ENCODE measurements at regions not wholly inside any gene's neighbourhood (a gene's known extent, or its start where the extent isn't known, plus 50 kb on each side); places are given as distances from the start of the nearest gene placed in this dataset.

- Histone ChIP-seq H4K20me1 (ENCODE audit: insufficient read depth, low read length) (no peaks in the 10 kb centered on the region), H2BK15ac (ENCODE audit: low read depth, low read length) (no peak overlapping the region), H3K36me3 (ENCODE audit: control insufficient read depth, insufficient read depth, low read length) (no peaks in the 10 kb centered on the region), H3K27ac (ENCODE audit: insufficient read depth, low read length) (no peak overlapping the region), H2BK20ac (ENCODE audit: low read depth, low read length) (no peak overlapping the region), H3K14ac (replicated peaks; ENCODE audit: low read depth, low read length) (no peak overlapping the region), H3K9me3 (ENCODE audit: control insufficient read depth, insufficient read depth, low read length) (no peaks in the 10 kb centered on the region), H3K4me3 (ENCODE audit: insufficient read depth, low read depth, low read length) (no peak overlapping the region), H2BK5ac (ENCODE audit: low read depth, low read length, poor library complexity, severe bottlenecking) (no peak overlapping the region), H3K4ac (ENCODE audit: low read depth, low read length) (no peak overlapping the region; the same call in 1 of the 2 replicates), H3K18ac (ENCODE audit: low read depth, low read length) (no peak overlapping the region), H4K8ac (ENCODE audit: low read depth in 2 of 2, low read length in 2 of 2) (no peak overlapping the region), H3K79me1 (ENCODE audit: low read depth in 1 of 2, low read length in 2 of 2) (peaks cover 0 to 4% of the 10 kb centered on the region in 2 experiments; a peak in 1 of 4 replicates), H3K9ac (ENCODE audit: low read depth, low read length) (no peak overlapping the region), H3K4me1 (ENCODE audit: control insufficient read depth, insufficient read depth, low read length) (peaks cover 20% of the 10 kb centered on the region), H3K27me3 (ENCODE audit: control insufficient read depth, insufficient read depth, low read length) (no peaks in the 10 kb centered on the region), H2AK5ac (ENCODE audit: low read depth, low read length) (no peak overlapping the region), H3K23ac (ENCODE audit: low read depth, low read length) (no peak overlapping the region), H2AFZ (replicated peaks; ENCODE audit: low read length, poor library complexity) (no peak overlapping the region), H4K91ac (ENCODE audit: insufficient read depth, low read depth, low read length) (no peak overlapping the region), H2BK120ac (ENCODE audit: low read depth, low read length) (no peak overlapping the region), H3K9me1 (ENCODE audit: insufficient read depth, low read length) (peaks cover 10% of the 10 kb centered on the region), H2AK9ac (replicated peaks; ENCODE audit: low read depth, low read length, poor library complexity) (no peak overlapping the region), H3K4me2 (ENCODE audit: low read depth, low read length) (no peak overlapping the region), H3K56ac (ENCODE audit: extremely low read depth, insufficient read depth, low read length) (no peak overlapping the region), H4K5ac (ENCODE audit: low read depth, low read length) (no peak overlapping the region)
- in situ Hi-C loops (cut with MboI; ENCODE audit: low sequenced_read_pairs) (no loop called here), dilution Hi-C loops (cut with HindIII; ENCODE audit: low sequenced_read_pairs, unreplicated experiment) (no loop called here), intact Hi-C loops (cut with micrococcal nuclease) (no loop called here)
- POLR2A ChIA-PET (ENCODE audit: unreplicated experiment): no interaction called here
- no peak for ATAC-seq (ENCODE audit: low read depth)
- no peak for TF ChIP-seq CEBPB (IDR thresholded peaks at IDR 0.05; ENCODE audit: low read depth, low read length)
- no peak for TF ChIP-seq ELK1 (IDR thresholded peaks at IDR 0.05; ENCODE audit: borderline replicate concordance, low read depth, low read length)
- TF ChIP-seq FOS (IDR thresholded peaks at IDR 0.05; ENCODE audit: low read depth, low read length): no peak
- no peak for TF ChIP-seq RAD21 (IDR thresholded peaks at IDR 0.05; ENCODE audit: low read length)
- no peak for TF ChIP-seq POLR2A (IDR thresholded peaks at IDR 0.05; ENCODE audit: low read depth, low read length)
- TF ChIP-seq MAFK (IDR thresholded peaks at IDR 0.05; ENCODE audit: low read depth, low read length): no peak
- no peak for TF ChIP-seq CHD1 (IDR thresholded peaks at IDR 0.05; ENCODE audit: low read depth, low read length)
- no peak for TF ChIP-seq NFE2L2 (IDR thresholded peaks at IDR 0.05; ENCODE audit: low read depth, low read length)
- no peak for TF ChIP-seq RFX5 (IDR thresholded peaks at IDR 0.05; ENCODE audit: low read depth, low read length)
- no peak for TF ChIP-seq BHLHE40 (IDR thresholded peaks at IDR 0.05; ENCODE audit: low read depth, low read length)
- TF ChIP-seq MAZ (IDR thresholded peaks at IDR 0.05; ENCODE audit: borderline replicate concordance, low read depth, low read length): no peak
- no peak for TF ChIP-seq USF2 (IDR thresholded peaks at IDR 0.05; ENCODE audit: low read depth, low read length)
- no peak for TF ChIP-seq CTCF (conservative IDR thresholded peaks at IDR 0.05; ENCODE audit: low read depth, low read length)
- TF ChIP-seq SMC3 (IDR thresholded peaks at IDR 0.05; ENCODE audit: low read depth, low read length): no peak
- TF ChIP-seq RCOR1 (IDR thresholded peaks at IDR 0.05; ENCODE audit: insufficient replicate concordance, low read length): no peak
- no TSS peak for BruUV-seq (replicated peaks)
- 86% methylated on average over 3 of the region's 8 CpGs; no CpG with 5 or more reads in 1 of the 2 experiments for WGBS, 2 experiments (ENCODE audit: extremely low coverage in 2 of 2, insufficient read length in 1 of 2)
- CTCF ChIA-PET: interaction anchor here (1.1 kb wide), 1 partner anchor 75 kb away, joined by 3 read pairs; no protein-coding TSS in a partner anchor
- DNase-seq: no peak
These were observed 50.3 kb upstream of the TARBP1 start for GRCh38 chr1:234529095-234529949.

All from IMR-90 (cell line).